Endothelial cell of umbilical vein (primary cell): ENCODE measurements at regions not wholly inside any gene's neighbourhood (a gene's known extent, or its start where the extent isn't known, plus 50 kb on each side); places are given as distances from the start of the nearest gene placed in this dataset.

Experiments used
- BruUV-seq: library from RNA; stranded (reverse); fragments of 400-500 nt; replicated peaks from 2 replicates; lab custom pipeline; 2021; lab: Mats Ljungman, UMichigan
- CTCF ChIA-PET: fragments of 300-600, 350-600 bp; sonication (Branson Sonifier 250); formaldehyde crosslinking; loops from one replicate; lab custom pipeline; 2021; ENCODE audit warnings: antibody characterized with exemption, inconsistent platforms; lab: Charles Lee
- POLR2A ChIA-PET: fragments of 300-600, 350-600 bp; sonication (Branson Sonifier 250); formaldehyde crosslinking; loops from one replicate; lab custom pipeline; 2021; ENCODE audit warnings: antibody characterized with exemption, inconsistent platforms; lab: Charles Lee
- DNase-seq: peaks from one replicate; pipeline ENCODE4 v3.0.0-alpha.2; 2011; ENCODE audit warnings: low read depth, low spot score
- FAIRE-seq: peaks from 2 replicates; lab custom pipeline; 2011; peaks lifted over from hg19 to GRCh38; lab: Jason Lieb, UNC
- H2AFZ ChIP-seq: 2 replicates; pipeline ENCODE4 v1.6.0; 2012; ENCODE audit warnings: low read depth, low read length, control low read depth, inconsistent platforms
- H3K27ac ChIP-seq: 2 replicates; pipeline ENCODE4 v1.5.1; 2011; ENCODE audit warnings: low read depth, mild to moderate bottlenecking, control low read depth, low read length, moderate library complexity; ENCODE audit not compliant: insufficient read depth
- H3K27me3 ChIP-seq, 2 experiments: 2 replicates each; pipeline versions ENCODE4 v1.6.0 to v1.6.1; 2011; ENCODE audit warnings: low read length in 2 of 2, mixed read lengths in 1 of 2; ENCODE audit not compliant: control insufficient read depth in 2 of 2, insufficient read depth in 2 of 2
- H3K36me3 ChIP-seq, 2 experiments: 2 replicates in 1 of 2; 3 replicates in 1 of 2; pipeline ENCODE4 v1.5.1; 2011; ENCODE audit warnings: low read length in 2 of 2, mild to moderate bottlenecking in 1 of 2, moderate library complexity in 1 of 2; ENCODE audit not compliant: control insufficient read depth in 2 of 2, insufficient read depth in 2 of 2; ENCODE audit errors: extremely low read depth in 1 of 2
- H3K4me1 ChIP-seq: 3 replicates; pipeline ENCODE4 v1.5.1; 2011; ENCODE audit warnings: mild to moderate bottlenecking, low read length; ENCODE audit not compliant: control insufficient read depth, insufficient read depth; ENCODE audit errors: extremely low read depth
- H3K4me2 ChIP-seq: 2 replicates; pipeline ENCODE4 v1.6.1; 2011; ENCODE audit warnings: low read length, control low read depth, mixed read lengths; ENCODE audit not compliant: insufficient read depth
- H3K4me3 ChIP-seq, 3 experiments: fragments of 200-600 bp in 1 of 3; sonication (generic), shearing (Covaris generic) in 1 of 3; replicated peaks in 1 of 3; 2 replicates each; pipeline ENCODE4 v1.5.1; 2011 to 2016; ENCODE audit warnings: control low read depth in 3 of 3, low read length in 3 of 3, mild to moderate bottlenecking in 2 of 3, inconsistent platforms in 1 of 3, low read depth in 1 of 3, moderate library complexity in 1 of 3; ENCODE audit not compliant: insufficient read depth in 1 of 3
- H3K79me2 ChIP-seq: 2 replicates; pipeline ENCODE4 v1.6.0; 2012; ENCODE audit warnings: low read length, inconsistent platforms; ENCODE audit not compliant: control insufficient read depth, insufficient read depth
- H3K9ac ChIP-seq: replicated peaks from 2 replicates; pipeline ENCODE3; 2011; ENCODE audit warnings: low read length, control low read depth; ENCODE audit not compliant: insufficient read depth; ENCODE audit errors: extremely low read depth
- H3K9me1 ChIP-seq: replicated peaks from 3 replicates; pipeline ENCODE4 v1.6.0; 2011; ENCODE audit warnings: mild to moderate bottlenecking, low read length; ENCODE audit not compliant: control insufficient read depth, insufficient read depth; ENCODE audit errors: extremely low read depth
- H3K9me3 ChIP-seq: replicated peaks from 2 replicates; pipeline ENCODE4 v1.5.1; 2012; ENCODE audit warnings: low read length, inconsistent platforms; ENCODE audit not compliant: control insufficient read depth, insufficient read depth
- H4K20me1 ChIP-seq: replicated peaks from 2 replicates; pipeline ENCODE3; 2011; ENCODE audit warnings: mild to moderate bottlenecking, low read length; ENCODE audit not compliant: control insufficient read depth, insufficient read depth; ENCODE audit errors: extremely low read depth
- CTCF ChIP-seq, 2 donors: IDR thresholded peaks; 1 replicate in 1 of 2; 2 replicates in 1 of 2; pipeline ENCODE4 v1.5.1; 2011; ENCODE audit warnings: low read length in 2 of 2, mild to moderate bottlenecking in 2 of 2, moderate library complexity in 2 of 2, control low read depth in 1 of 2, inconsistent platforms in 1 of 2, low read depth in 1 of 2; ENCODE audit not compliant: insufficient read depth in 1 of 2; ENCODE audit errors: extremely low read depth in 1 of 2
- EZH2 ChIP-seq: IDR thresholded peaks from 2 replicates; pipeline ENCODE4 v1.6.1; 2012; ENCODE audit warnings: borderline replicate concordance, low read depth, mild to moderate bottlenecking, moderate library complexity, low read length, inconsistent platforms; ENCODE audit not compliant: severe bottlenecking
- FOS ChIP-seq: IDR thresholded peaks from 2 replicates; pipeline ENCODE4 v1.6.1; 2011; ENCODE audit warnings: mild to moderate bottlenecking, low read length, moderate library complexity, borderline replicate concordance; ENCODE audit not compliant: insufficient read depth
- GATA2 ChIP-seq: IDR thresholded peaks from 2 replicates; pipeline ENCODE4 v1.7.0; 2011; ENCODE audit warnings: low read depth, mild to moderate bottlenecking, moderate library complexity, mixed read lengths, low read length; ENCODE audit not compliant: insufficient read length, insufficient read depth
- JUN ChIP-seq: IDR thresholded peaks from 2 replicates; pipeline ENCODE4 v1.6.1; 2011; ENCODE audit warnings: borderline replicate concordance, low read depth; ENCODE audit not compliant: insufficient read length, insufficient read depth
- MAX ChIP-seq: IDR thresholded peaks from 2 replicates; pipeline ENCODE4 v1.6.1; 2011; ENCODE audit not compliant: insufficient read depth, insufficient read length
- MYC ChIP-seq: IDR thresholded peaks from one replicate; pipeline ENCODE4 v1.6.1; 2011; ENCODE audit warnings: mild to moderate bottlenecking, low read depth, low read length
- POLR2A ChIP-seq: IDR thresholded peaks from 2 replicates; pipeline ENCODE4 v1.6.1; 2012; ENCODE audit warnings: low read depth, mild to moderate bottlenecking, control low read depth, low read length
- POLR2AphosphoS5 ChIP-seq: IDR thresholded peaks from 2 replicates; pipeline ENCODE4 v1.6.1; 2012; ENCODE audit warnings: low read depth, mild to moderate bottlenecking, control low read depth, low read length, moderate library complexity; ENCODE audit not compliant: insufficient read depth
- dilution Hi-C: fragments of 300-500 bp; cut with MboI; formaldehyde crosslinking; loops from one replicate; pipeline ENCODE4 v1.15.0; 2019; ENCODE audit warnings: low sequenced_read_pairs; ENCODE audit not compliant: extremely low pct_ligation_motif_present
- intact Hi-C: fragments of 100-400 bp; cut with micrococcal nuclease; formaldehyde crosslinking; loops from one replicate; pipeline ENCODE4 v1.10.0; 2022

- FAIRE-seq: no peak
- no peaks in the 10 kb centered on the region for H3K9me3 ChIP-seq
- H3K4me1 ChIP-seq: no peaks in the 10 kb centered on the region
- H3K9me1 ChIP-seq: no peaks in the 10 kb centered on the region
- BruUV-seq: no TSS peak
- no peak overlapping the region for H3K4me2 ChIP-seq
- DNase-seq: no peak
- H4K20me1 ChIP-seq: no peaks in the 10 kb centered on the region
- H3K36me3 ChIP-seq: no peaks in the 10 kb centered on the region
- no peaks in the 10 kb centered on the region for H3K79me2 ChIP-seq
- no peak overlapping the region for H3K27ac ChIP-seq
- intact Hi-C loops (no loop called here), dilution Hi-C loops (no loop called here)
- no peak overlapping the region for H3K9ac ChIP-seq
- ChIA-PET CTCF (no interaction called here), POLR2A (no interaction called here)
- TF ChIP-seq EZH2: no peak
- no peak for TF ChIP-seq POLR2AphosphoS5
- TF ChIP-seq MYC: no peak
- TF ChIP-seq GATA2: no peak
- no peak for TF ChIP-seq FOS
- no peak for TF ChIP-seq POLR2A
- TF ChIP-seq CTCF (IDR thresholded peaks at IDR 0.05; ENCODE audit: extremely low read depth in 1 of 2, insufficient read depth in 1 of 2, low read depth in 1 of 2, low read length in 2 of 2): no peak
- TF ChIP-seq MAX: no peak
- no peak for TF ChIP-seq JUN
- peaks cover 0 to 1% of the 10 kb centered on the region in 2 experiments for H3K27me3 ChIP-seq
- H3K4me3 ChIP-seq: no peak overlapping the region
- no peak overlapping the region for H2AFZ ChIP-seq
Measured at GRCh38 chr5:68653471-68653870, 437.9 kb downstream of the PIK3R1 start.
